Astrocyte (in vitro differentiated cells and primary cell): ENCODE measurements at regions not wholly inside any gene's neighbourhood (a gene's known extent, or its start where the extent isn't known, plus 50 kb on each side); places are given as distances from the start of the nearest gene placed in this dataset.

Experiments used
- DNase-seq: peaks from one replicate; pipeline ENCODE4 v3.0.0-alpha.2; 2010; ENCODE audit warnings: low read depth
- FAIRE-seq: peaks from 2 replicates; lab custom pipeline; 2011; peaks lifted over from hg19 to GRCh38; lab: Jason Lieb, UNC
- H2AFZ ChIP-seq: 2 replicates; pipeline ENCODE4 v1.6.0; 2012; ENCODE audit warnings: low read depth, low read length, inconsistent platforms
- H3K27ac ChIP-seq: 2 replicates; pipeline ENCODE4 v1.5.1; 2011; ENCODE audit warnings: low read depth, low read length, inconsistent platforms
- H3K27me3 ChIP-seq: 2 replicates; pipeline ENCODE4 v1.6.0; 2011; ENCODE audit warnings: low read length, inconsistent platforms; ENCODE audit not compliant: insufficient read depth
- H3K36me3 ChIP-seq: 2 replicates; pipeline ENCODE4 v1.5.1; 2011; ENCODE audit warnings: low read length, inconsistent platforms; ENCODE audit not compliant: insufficient read depth
- H3K4me1 ChIP-seq: 2 replicates; pipeline ENCODE4 v1.5.1; 2011; ENCODE audit warnings: low read length, inconsistent platforms; ENCODE audit not compliant: insufficient read depth
- H3K4me2 ChIP-seq: 2 replicates; pipeline ENCODE4 v1.6.0; 2012; ENCODE audit warnings: low read length, inconsistent platforms
- H3K4me3 ChIP-seq: 2 replicates; pipeline ENCODE4 v1.5.1; 2011; ENCODE audit warnings: low read depth, mild to moderate bottlenecking, low read length, inconsistent platforms; ENCODE audit not compliant: insufficient read depth
- H3K79me2 ChIP-seq: 2 replicates; pipeline ENCODE4 v1.6.0; 2012; ENCODE audit warnings: mild to moderate bottlenecking, low read length, inconsistent platforms; ENCODE audit not compliant: insufficient read depth
- H3K9ac ChIP-seq: 2 replicates; pipeline ENCODE4 v1.6.0; 2012; ENCODE audit warnings: mild to moderate bottlenecking, low read length, inconsistent platforms
- H3K9me3 ChIP-seq: 2 replicates; pipeline ENCODE4 v1.5.1; 2012; ENCODE audit warnings: low read depth, mild to moderate bottlenecking, low read length, inconsistent platforms; ENCODE audit not compliant: insufficient read depth
- H4K20me1 ChIP-seq: 2 replicates; pipeline ENCODE4 v1.6.0; 2012; ENCODE audit warnings: low read length, inconsistent platforms; ENCODE audit not compliant: insufficient read depth
- H3K27ac Mint-ChIP-seq: one replicate; pipeline ENCODE4 v1.8.0; 2021; ENCODE audit warnings: mild to moderate bottlenecking, mixed read lengths; ENCODE audit not compliant: unreplicated experiment
- H3K27me3 Mint-ChIP-seq: one replicate; pipeline ENCODE4 v1.8.0; 2021; ENCODE audit warnings: low read depth, mixed read lengths; ENCODE audit not compliant: unreplicated experiment
- H3K36me3 Mint-ChIP-seq: one replicate; pipeline ENCODE4 v1.8.0; 2021; ENCODE audit warnings: low read depth, mixed read lengths; ENCODE audit not compliant: unreplicated experiment
- H3K4me1 Mint-ChIP-seq: one replicate; pipeline ENCODE4 v1.8.0; 2021; ENCODE audit warnings: low read depth, mixed read lengths; ENCODE audit not compliant: unreplicated experiment
- H3K4me3 Mint-ChIP-seq: one replicate; pipeline ENCODE4 v1.8.0; 2021; ENCODE audit warnings: mild to moderate bottlenecking, moderate library complexity, mixed read lengths; ENCODE audit not compliant: unreplicated experiment
- H3K9me3 Mint-ChIP-seq: one replicate; pipeline ENCODE4 v1.8.0; 2021; ENCODE audit warnings: mild to moderate bottlenecking, mixed read lengths; ENCODE audit not compliant: unreplicated experiment
- EZH2 ChIP-seq: IDR thresholded peaks from 2 replicates; pipeline ENCODE4 v1.6.1; 2012; ENCODE audit warnings: mild to moderate bottlenecking, low read length, inconsistent platforms; ENCODE audit not compliant: insufficient read depth
- TF ChIP-seq, protein P1 (sequence below): IDR thresholded peaks from 2 replicates; pipeline ENCODE4 v1.5.1; 2011; ENCODE audit warnings: low read depth, mild to moderate bottlenecking, inconsistent platforms, low read length, moderate library complexity; ENCODE audit not compliant: insufficient read depth

- peaks cover 2% of the 10 kb centered on the region for H3K9me3 Mint-ChIP-seq
- FAIRE-seq (no peak), DNase-seq (no peak)
- no peak overlapping the region for H3K4me3 Mint-ChIP-seq
- no peak overlapping the region for H3K27ac Mint-ChIP-seq
- Histone ChIP-seq H3K27ac (no peak overlapping the region), H3K9ac (no peak overlapping the region), H3K4me2 (no peak overlapping the region), H2AFZ (no peak overlapping the region), H3K36me3 (no peaks in the 10 kb centered on the region), H3K79me2 (no peaks in the 10 kb centered on the region), H4K20me1 (no peaks in the 10 kb centered on the region), H3K4me1 (no peaks in the 10 kb centered on the region), H3K27me3 (no peaks in the 10 kb centered on the region), H3K4me3 (no peak overlapping the region), H3K9me3 (no peaks in the 10 kb centered on the region)
- no peaks in the 10 kb centered on the region for H3K4me1 Mint-ChIP-seq
- no peak for TF ChIP-seq EZH2
- TF ChIP-seq, protein P1, sequence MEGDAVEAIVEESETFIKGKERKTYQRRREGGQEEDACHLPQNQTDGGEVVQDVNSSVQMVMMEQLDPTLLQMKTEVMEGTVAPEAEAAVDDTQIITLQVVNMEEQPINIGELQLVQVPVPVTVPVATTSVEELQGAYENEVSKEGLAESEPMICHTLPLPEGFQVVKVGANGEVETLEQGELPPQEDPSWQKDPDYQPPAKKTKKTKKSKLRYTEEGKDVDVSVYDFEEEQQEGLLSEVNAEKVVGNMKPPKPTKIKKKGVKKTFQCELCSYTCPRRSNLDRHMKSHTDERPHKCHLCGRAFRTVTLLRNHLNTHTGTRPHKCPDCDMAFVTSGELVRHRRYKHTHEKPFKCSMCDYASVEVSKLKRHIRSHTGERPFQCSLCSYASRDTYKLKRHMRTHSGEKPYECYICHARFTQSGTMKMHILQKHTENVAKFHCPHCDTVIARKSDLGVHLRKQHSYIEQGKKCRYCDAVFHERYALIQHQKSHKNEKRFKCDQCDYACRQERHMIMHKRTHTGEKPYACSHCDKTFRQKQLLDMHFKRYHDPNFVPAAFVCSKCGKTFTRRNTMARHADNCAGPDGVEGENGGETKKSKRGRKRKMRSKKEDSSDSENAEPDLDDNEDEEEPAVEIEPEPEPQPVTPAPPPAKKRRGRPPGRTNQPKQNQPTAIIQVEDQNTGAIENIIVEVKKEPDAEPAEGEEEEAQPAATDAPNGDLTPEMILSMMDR: no peak
- H3K27me3 Mint-ChIP-seq: peaks cover 9% of the 10 kb centered on the region
- no peaks in the 10 kb centered on the region for H3K36me3 Mint-ChIP-seq
Observed at GRCh38 chr15:53434174-53434678, 325.2 kb downstream of the WDR72 start.

DNA sequence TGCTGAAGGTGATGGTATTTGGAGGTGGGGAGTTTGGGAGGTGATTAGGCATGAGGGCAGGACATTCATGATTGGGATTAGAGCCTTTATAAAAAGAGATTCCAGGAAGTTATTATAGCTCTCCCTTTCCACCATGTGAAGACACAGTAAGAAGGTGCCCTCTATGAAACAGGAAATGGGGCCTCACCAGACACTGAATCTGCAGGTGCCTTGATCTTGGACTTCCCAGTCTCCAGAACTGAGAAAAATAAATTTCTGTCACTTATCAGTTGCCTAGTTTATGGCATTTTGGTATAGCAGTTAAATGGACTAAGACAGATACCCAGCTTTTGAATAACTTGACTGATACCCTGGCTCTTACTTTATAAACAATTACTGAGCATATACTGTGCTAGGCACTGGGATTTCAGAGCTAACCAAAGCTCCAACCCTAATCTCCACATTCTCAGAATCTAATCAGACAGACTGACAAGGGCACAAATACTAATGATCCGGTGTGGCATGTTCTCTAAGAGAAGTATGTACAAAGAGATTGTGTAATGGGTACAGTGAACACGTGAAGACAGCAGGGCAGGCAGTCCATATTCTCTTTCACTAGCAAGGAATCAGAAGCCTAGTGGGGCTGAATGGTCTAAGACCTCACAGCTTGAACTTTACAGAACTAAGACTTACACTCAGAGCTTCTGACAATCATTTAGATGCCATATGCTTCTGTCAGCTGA, 343.1 kb downstream of the WDR72 start:
- no peak for DNase-seq
- Histone ChIP-seq H3K79me2 (no peaks in the 10 kb centered on the region), H3K4me3 (no peak overlapping the region), H3K4me1 (no peaks in the 10 kb centered on the region), H2AFZ (no peak overlapping the region), H3K4me2 (no peak overlapping the region), H3K27me3 (no peaks in the 10 kb centered on the region), H3K9ac (no peak overlapping the region), H3K9me3 (no peaks in the 10 kb centered on the region), H3K27ac (no peak overlapping the region), H3K36me3 (no peaks in the 10 kb centered on the region), H4K20me1 (no peaks in the 10 kb centered on the region)
- Mint-ChIP-seq H3K27me3 (peaks cover 3% of the 10 kb centered on the region), H3K4me1 (peaks cover 6% of the 10 kb centered on the region), H3K36me3 (no peaks in the 10 kb centered on the region), H3K27ac (no peak overlapping the region), H3K9me3 (peaks cover 2% of the 10 kb centered on the region), H3K4me3 (no peak overlapping the region)
- no peak for FAIRE-seq
- no peak for TF ChIP-seq EZH2
- TF ChIP-seq, protein P1: no peak

- Mint-ChIP-seq H3K9me3 (peaks cover 2% of the 10 kb centered on the region), H3K27me3 (peaks cover 9% of the 10 kb centered on the region), H3K4me3 (no peak overlapping the region), H3K4me1 (no peaks in the 10 kb centered on the region), H3K36me3 (no peaks in the 10 kb centered on the region), H3K27ac (no peak overlapping the region)
- Histone ChIP-seq H3K4me1 (no peaks in the 10 kb centered on the region), H4K20me1 (no peaks in the 10 kb centered on the region), H3K27ac (no peak overlapping the region), H3K79me2 (no peaks in the 10 kb centered on the region), H3K27me3 (no peaks in the 10 kb centered on the region), H3K9ac (no peak overlapping the region), H3K36me3 (no peaks in the 10 kb centered on the region), H3K4me3 (no peak overlapping the region), H3K4me2 (no peak overlapping the region), H3K9me3 (no peaks in the 10 kb centered on the region), H2AFZ (no peak overlapping the region)
- TF ChIP-seq, protein P1: no peak
- no peak for TF ChIP-seq EZH2
- FAIRE-seq (no peak), DNase-seq (no peak)
Observed at GRCh38 chr15:53414167-53414566, 345.3 kb downstream of the WDR72 start.
